NCI-H748 (cell line): ENCODE measurements at regions not wholly inside any gene's neighbourhood (a gene's known extent, or its start where the extent isn't known, plus 50 kb on each side); places are given as distances from the start of the nearest gene placed in this dataset.

ENCODE experiments used
- DNase-seq: peaks from one replicate; lab custom pipeline; 2025; ENCODE audit not compliant: unreplicated experiment; lab: John Stamatoyannopoulos, UW

GRCh38 chr5:110064603-110065268 lies 375.0 kb downstream of the MAN2A1 start:
- DNase-seq = no peak

DNA sequence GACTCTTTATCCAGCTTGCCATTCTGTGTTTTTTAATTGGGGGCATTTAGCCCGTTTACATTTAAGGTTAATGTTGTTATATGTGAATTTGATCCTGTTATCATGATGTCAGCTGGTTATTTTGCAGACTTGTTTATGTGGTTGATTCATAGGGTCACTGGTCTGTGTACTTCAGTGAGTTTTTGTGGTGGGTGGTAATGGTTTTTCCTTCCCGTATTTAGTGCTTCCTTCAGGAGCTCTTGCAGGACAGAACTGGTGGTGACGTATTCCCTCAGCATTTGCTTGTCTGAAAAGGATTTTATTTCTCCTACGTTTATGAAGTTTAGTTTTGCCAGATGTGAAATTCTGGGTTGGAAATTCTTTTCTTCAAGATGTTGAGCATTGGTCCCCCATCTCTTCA lies 381.1 kb downstream of the MAN2A1 start:
- no peak for DNase-seq

DNA sequence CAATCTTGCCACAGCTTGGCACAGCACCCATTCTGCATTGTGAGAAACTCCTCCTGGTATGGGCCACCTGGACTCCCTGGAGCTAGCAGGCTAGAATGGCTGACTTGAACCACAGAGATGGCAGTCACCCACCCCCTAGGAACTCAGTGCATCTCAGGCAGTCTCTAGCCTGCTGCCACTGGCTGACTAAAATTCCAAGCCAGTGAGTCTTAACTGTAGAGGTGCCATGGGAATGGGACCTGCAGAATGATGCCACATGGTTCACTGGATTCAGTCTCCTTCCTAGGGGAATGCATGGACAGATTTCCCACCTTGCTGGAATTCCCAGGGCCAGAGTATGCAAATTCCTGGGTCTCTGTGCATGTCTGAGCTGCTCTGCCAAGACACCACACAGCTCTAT lies 382.9 kb downstream of the MAN2A1 start:
- DNase-seq = no peak

- DNase-seq = no peak
Observed at GRCh38 chr5:110073534-110073933, 383.8 kb downstream of the MAN2A1 start.

- no peak for DNase-seq
Observed at GRCh38 chr5:110075656-110076055, 385.9 kb downstream of the MAN2A1 start.

GRCh38 chr5:110077147-110077546 lies 387.4 kb downstream of the MAN2A1 start:
- no peak for DNase-seq

- DNase-seq = no peak
Observed at GRCh38 chr5:110082194-110082593, 392.5 kb downstream of the MAN2A1 start.

GRCh38 chr5:110082863-110083262 lies 393.1 kb downstream of the MAN2A1 start:
- no peak for DNase-seq

- no peak for DNase-seq
Observed at GRCh38 chr5:110085826-110086225, 396.1 kb downstream of the MAN2A1 start.

DNA sequence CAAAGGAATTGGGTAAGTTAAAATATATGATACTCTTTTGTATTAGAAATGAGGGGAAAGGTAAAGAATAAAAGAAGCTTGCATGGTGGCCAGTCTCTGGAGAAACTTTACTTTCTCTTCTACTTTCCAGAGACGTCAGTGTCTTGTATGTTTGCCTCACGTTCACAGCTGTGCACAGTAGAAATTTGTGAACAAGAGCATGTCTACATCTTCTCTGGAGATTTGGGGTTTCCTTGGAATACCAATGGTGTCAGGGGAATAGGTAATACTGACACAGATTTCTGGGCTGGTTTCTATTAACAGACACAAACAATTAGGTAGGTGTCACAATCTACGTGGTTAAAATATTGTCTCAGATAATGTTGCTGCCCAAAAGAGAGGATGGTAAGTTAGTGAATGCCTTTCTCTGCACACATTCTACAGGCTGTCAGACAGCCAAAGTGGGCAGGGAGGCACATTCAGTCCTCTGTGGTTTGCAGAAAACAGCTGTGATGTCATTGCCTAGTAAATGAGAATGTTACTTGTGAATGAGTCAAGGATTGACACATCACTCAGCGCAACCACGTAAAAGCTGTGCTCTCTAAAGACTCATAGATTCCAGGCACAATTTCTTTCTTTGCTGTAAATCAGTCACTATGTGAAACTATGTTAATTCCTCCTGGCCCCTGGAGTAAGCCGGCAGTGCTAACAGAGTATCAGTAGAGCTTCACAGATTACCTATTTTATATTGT lies 397.1 kb downstream of the MAN2A1 start:
- DNase-seq = peak; percentile 0

DNA sequence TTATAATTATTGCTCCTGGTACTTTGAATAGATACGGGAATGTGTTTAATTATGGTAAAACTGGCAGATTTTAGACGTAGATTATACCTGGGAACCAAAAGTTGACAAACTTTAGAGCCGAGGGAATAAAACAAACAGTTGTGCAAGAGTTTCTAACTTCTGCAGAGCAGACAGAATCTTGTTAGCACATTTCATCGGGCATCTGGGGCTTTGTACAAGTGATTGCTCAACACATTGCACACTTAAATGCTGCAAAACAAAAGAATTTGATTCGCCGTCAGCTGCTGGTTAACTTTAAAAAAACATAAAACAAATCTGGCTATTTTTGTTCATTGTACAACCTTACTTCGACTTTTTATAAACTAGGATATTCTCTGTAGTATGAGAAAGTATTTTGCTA lies 398.1 kb downstream of the MAN2A1 start:
- no peak for DNase-seq

- no peak for DNase-seq
Observed at GRCh38 chr5:110088676-110089436, 399.1 kb downstream of the MAN2A1 start.

DNA sequence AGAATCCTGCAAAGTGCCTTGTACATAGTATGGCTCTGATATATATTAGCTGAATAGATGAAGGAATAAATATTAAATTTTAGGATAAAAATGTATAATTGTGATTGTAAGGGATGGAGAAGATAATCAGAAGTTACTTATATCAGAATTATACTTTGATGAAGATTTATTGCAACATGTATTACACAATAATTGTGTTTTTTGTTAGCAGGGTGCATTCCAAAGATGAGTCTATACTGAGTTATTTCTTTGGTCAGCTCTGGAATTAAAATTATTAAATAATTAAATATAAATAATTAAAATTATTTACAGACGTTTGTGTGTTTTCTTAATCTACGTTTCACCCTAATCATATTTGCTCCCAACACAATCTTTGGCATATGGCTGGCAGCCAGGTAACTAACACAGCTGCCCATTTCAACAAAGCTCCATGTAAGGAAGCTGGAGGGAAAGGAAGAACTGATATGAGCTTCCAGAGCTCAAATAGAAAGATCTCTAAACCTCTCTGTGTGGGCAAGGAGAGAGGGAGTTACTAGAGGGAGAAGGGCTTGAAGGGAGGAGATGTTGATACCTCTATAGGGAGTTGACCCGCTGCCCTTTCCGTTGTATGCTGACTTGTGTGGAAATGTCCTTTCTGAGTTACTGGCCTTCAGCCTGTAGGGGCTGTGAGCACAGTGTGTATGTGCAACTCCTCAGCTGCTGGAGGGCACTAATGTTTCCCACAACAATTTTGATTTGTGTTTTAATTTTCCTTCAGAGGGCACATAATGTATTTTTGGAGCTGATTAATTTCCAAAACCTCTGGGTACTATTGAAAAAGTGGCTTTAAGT lies 403.4 kb downstream of the MAN2A1 start:
- no peak for DNase-seq

GRCh38 chr5:110094109-110094508 lies 404.4 kb downstream of the MAN2A1 start:
- no peak for DNase-seq

DNA sequence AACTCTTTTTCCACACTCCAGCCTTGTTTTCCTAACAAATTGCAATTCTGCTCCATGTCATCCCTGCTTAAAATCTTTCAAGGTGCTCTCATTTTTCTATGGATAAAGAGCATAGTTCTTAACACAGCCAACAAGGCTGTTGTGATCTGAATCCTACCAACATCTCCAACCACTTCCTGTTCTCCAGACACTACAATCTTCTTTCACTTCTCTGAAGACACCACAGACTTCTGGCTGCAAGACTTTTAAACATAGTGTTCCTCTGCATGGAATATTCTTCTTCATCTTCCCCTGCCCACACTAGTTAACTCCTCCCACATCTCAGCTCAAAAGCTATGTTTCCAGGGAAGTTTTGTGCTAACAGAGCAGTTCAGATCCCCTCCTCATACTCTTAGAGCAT lies 404.8 kb downstream of the MAN2A1 start:
- DNase-seq = no peak

DNA sequence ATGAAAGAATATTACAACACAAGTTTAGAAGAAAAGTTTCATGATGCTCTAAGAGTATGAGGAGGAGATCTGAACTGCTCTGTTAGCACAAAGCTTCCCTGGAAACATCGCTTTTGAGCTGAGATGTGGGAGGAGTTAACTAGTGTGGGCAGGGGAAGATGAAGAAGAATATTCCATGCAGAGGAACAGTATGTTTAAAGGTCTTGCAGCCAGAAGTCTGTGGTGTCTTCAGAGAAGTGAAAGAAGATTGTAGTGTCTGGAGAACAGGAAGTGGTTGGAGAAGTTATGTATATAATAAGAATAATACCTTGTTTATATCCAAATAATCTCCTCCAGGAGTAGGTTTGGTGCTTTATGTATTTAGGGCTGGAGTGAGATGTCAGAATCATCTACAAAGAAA lies 406.7 kb downstream of the MAN2A1 start:
- no peak for DNase-seq

GRCh38 chr5:110099572-110099971 lies 409.8 kb downstream of the MAN2A1 start:
- no peak for DNase-seq

DNA sequence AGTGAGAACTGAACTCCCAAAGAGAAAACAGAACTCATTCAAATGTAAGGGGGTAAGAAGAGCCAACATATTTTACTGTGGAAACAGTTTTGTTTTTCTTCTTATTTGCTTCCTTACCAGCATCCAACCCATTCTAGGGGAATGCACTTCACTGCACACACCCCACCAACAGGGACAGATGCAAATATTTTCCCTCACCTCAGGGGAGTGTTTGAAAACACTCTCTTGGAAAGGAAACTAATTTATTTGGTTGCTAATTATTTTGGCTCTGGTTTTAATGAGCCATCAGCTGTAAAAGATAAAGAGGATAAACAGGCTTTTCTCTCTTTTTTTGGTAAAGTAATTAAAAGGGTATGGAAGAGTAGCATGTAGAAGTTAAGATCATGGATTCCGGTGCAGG lies 413.4 kb downstream of the MAN2A1 start:
- no peak for DNase-seq

- DNase-seq = no peak
Observed at GRCh38 chr5:110104060-110104725, 414.5 kb downstream of the MAN2A1 start.
